ENCODE measurements at regions not wholly inside any gene's neighbourhood (a gene's known extent, or its start where the extent isn't known, plus 50 kb on each side); places are given as distances from the start of the nearest gene placed in this dataset.

- TF ChIP-seq, protein P1, sequence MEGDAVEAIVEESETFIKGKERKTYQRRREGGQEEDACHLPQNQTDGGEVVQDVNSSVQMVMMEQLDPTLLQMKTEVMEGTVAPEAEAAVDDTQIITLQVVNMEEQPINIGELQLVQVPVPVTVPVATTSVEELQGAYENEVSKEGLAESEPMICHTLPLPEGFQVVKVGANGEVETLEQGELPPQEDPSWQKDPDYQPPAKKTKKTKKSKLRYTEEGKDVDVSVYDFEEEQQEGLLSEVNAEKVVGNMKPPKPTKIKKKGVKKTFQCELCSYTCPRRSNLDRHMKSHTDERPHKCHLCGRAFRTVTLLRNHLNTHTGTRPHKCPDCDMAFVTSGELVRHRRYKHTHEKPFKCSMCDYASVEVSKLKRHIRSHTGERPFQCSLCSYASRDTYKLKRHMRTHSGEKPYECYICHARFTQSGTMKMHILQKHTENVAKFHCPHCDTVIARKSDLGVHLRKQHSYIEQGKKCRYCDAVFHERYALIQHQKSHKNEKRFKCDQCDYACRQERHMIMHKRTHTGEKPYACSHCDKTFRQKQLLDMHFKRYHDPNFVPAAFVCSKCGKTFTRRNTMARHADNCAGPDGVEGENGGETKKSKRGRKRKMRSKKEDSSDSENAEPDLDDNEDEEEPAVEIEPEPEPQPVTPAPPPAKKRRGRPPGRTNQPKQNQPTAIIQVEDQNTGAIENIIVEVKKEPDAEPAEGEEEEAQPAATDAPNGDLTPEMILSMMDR (IDR thresholded peaks at IDR 0.05), result no peak
- no peak for TF ChIP-seq POLR2AphosphoS5 (IDR thresholded peaks at IDR 0.05)
- TF ChIP-seq POLR2A (IDR thresholded peaks at IDR 0.05), result no peak
- no peaks in the 10 kb centered on the region for H3K36me3 ChIP-seq
- intact Hi-C loops (cut with DNase I; ENCODE audit: low total_unique reads), result no loop called here
- no peak for DNase-seq (ENCODE audit: low spot score in 2 of 2)
- H3K4me3 ChIP-seq, result no peak overlapping the region
- H3K27ac ChIP-seq, result no peak overlapping the region
- no peaks in the 10 kb centered on the region for H3K9me3 ChIP-seq
- peaks cover 0 to 4% of the 10 kb centered on the region in 2 donors for H3K4me1 ChIP-seq
- H3K27me3 ChIP-seq, result no peaks in the 10 kb centered on the region
These were observed 367.9 kb downstream of the FLRT2 start for GRCh38 chr14:85897808-85898207.

DNA sequence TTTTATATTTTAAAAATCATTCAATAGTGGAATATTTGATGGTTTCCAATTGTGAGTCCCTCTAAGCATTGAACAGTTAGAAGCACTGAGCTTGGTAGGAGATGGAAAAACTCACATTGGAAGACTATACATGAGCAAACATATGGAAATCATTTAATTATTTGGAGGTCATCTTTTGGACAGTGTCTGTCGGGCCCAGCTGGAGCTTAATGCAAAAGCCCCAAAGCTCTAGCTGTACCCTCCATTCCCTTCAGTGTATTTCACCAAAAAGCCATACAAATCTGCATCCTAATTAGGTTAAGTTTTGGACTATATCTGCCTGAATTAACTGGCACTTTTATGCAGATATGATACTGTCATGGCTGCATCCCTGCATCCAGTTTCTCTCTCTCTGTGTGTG, 365.7 kb downstream of the FLRT2 start:
- DNase-seq (ENCODE audit: low spot score in 2 of 2), result no peak
- intact Hi-C loops (cut with DNase I; ENCODE audit: low total_unique reads), result no loop called here
- Histone ChIP-seq H3K4me3 (no peak overlapping the region), H3K4me1 (peaks cover 0 to 4% of the 10 kb centered on the region in 2 donors), H3K27me3 (no peaks in the 10 kb centered on the region), H3K27ac (no peak overlapping the region), H3K36me3 (no peaks in the 10 kb centered on the region), H3K9me3 (no peaks in the 10 kb centered on the region)
- no peak for TF ChIP-seq POLR2AphosphoS5 (IDR thresholded peaks at IDR 0.05)
- no peak for TF ChIP-seq POLR2A (IDR thresholded peaks at IDR 0.05)
- TF ChIP-seq, protein P1 (IDR thresholded peaks at IDR 0.05), result no peak

DNA sequence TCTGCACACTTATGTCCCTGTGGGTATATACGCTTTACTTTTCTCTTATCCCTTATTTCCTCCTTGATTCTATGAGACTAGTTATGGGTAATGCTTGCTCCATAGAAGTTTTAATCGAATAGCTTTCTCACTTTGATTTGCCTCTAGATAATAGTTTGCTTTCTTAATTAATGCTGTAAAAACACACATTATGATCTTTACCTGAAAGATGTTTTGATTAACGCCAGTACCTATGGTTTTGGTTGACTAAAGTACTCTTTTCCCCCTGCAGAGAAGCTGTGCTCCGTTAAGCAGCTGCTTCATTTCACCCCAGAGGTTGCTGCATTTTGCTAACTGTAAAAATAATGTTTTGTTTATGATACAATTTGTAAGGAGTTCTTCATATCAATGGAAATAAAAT, 362.3 kb downstream of the FLRT2 start:
- Histone ChIP-seq H3K4me1 (peaks cover 0 to 4% of the 10 kb centered on the region in 2 donors), H3K9me3 (no peaks in the 10 kb centered on the region), H3K27me3 (no peaks in the 10 kb centered on the region), H3K27ac (no peak overlapping the region), H3K4me3 (no peak overlapping the region), H3K36me3 (no peaks in the 10 kb centered on the region)
- no peak for DNase-seq (ENCODE audit: low spot score in 2 of 2)
- no peak for TF ChIP-seq POLR2A (IDR thresholded peaks at IDR 0.05)
- TF ChIP-seq, protein P1 (IDR thresholded peaks at IDR 0.05), result no peak
- TF ChIP-seq POLR2AphosphoS5 (IDR thresholded peaks at IDR 0.05), result no peak
- intact Hi-C loops (cut with DNase I; ENCODE audit: low total_unique reads), result no loop called here

- Histone ChIP-seq H3K27ac (no peak overlapping the region), H3K36me3 (no peaks in the 10 kb centered on the region), H3K27me3 (no peaks in the 10 kb centered on the region), H3K4me3 (no peak overlapping the region), H3K9me3 (no peaks in the 10 kb centered on the region), H3K4me1 (no peaks in the 10 kb centered on the region)
- DNase-seq (ENCODE audit: low spot score in 2 of 2), result no peak
- intact Hi-C loops (cut with DNase I; ENCODE audit: low total_unique reads), result no loop called here
- TF ChIP-seq, protein P1 (IDR thresholded peaks at IDR 0.05), result no peak
- TF ChIP-seq POLR2A (IDR thresholded peaks at IDR 0.05) (no peak), POLR2AphosphoS5 (IDR thresholded peaks at IDR 0.05) (no peak)
These were observed 354.0 kb downstream of the FLRT2 start for GRCh38 chr14:85883966-85884365.

DNA sequence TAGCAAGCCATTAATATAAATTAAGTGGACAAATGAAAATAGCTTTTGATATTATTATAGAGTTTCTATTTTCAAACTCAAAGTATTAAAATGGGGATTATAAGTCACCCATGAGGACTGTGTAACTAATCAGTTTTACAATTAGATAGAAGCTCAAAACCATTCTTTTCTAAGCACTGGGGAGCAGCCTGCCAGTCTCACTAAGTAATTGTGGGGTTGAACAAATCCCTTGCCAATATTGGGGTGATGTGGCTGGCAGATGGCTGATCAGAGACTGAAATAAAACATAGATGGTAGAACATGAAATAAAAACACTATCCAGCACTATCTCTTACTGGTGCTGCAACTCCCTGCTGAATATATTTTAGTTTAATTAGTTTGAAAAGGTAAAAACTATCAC, 353.2 kb downstream of the FLRT2 start:
- no peaks in the 10 kb centered on the region for H3K4me1 ChIP-seq
- H3K27ac ChIP-seq, result no peak overlapping the region
- H3K36me3 ChIP-seq, result no peaks in the 10 kb centered on the region
- H3K27me3 ChIP-seq, result no peaks in the 10 kb centered on the region
- intact Hi-C loops (cut with DNase I; ENCODE audit: low total_unique reads), result no loop called here
- no peaks in the 10 kb centered on the region for H3K9me3 ChIP-seq
- DNase-seq (ENCODE audit: low spot score in 2 of 2), result no peak
- TF ChIP-seq POLR2AphosphoS5 (IDR thresholded peaks at IDR 0.05) (no peak), POLR2A (IDR thresholded peaks at IDR 0.05) (no peak)
- TF ChIP-seq, protein P1 (IDR thresholded peaks at IDR 0.05), result no peak
- H3K4me3 ChIP-seq, result no peak overlapping the region

All from breast epithelium (tissue), 4 donors.